K562 (cell line): ENCODE measurements at regions not wholly inside any gene's neighbourhood (a gene's known extent, or its start where the extent isn't known, plus 50 kb on each side); places are given as distances from the start of the nearest gene placed in this dataset.

Source experiments
- ATAC-seq: fragments of 200-7000 bp; cut with Tn5 transposase; 3 replicates; pipeline ENCODE4 v1.9.1; 2020; ENCODE audit warnings: moderate library complexity
- BruUV-seq: library from RNA; stranded (reverse); fragments of 400-500 nt; replicated peaks from 2 replicates; lab custom pipeline; 2021; lab: Mats Ljungman, UMichigan
- CTCF ChIA-PET: fragments of 300-600 bp; formaldehyde crosslinking; extraction: SDS; loops from one replicate; lab custom pipeline; 2021; ENCODE audit warnings: low intra/inter-chr PET ratio; lab: Yijun Ruan, JAX
- POLR2A ChIA-PET: fragments of 300-600, 350-650 bp; sonication (Branson Sonifier 250); formaldehyde crosslinking; extraction: SDS; loops from one replicate; lab custom pipeline; 2021; ENCODE audit warnings: antibody characterized with exemption, inconsistent platforms; lab: Yijun Ruan, JAX
- DNase-seq, 4 experiments: peaks; one replicate each; pipeline versions ENCODE4 v3.0.0 to v3.0.0-alpha.2; 2011 to 2018; ENCODE audit warnings: low spot score in 3 of 4, mixed read lengths in 3 of 4; ENCODE audit errors: extremely low read depth in 1 of 4
- FAIRE-seq: peaks from 2 replicates; lab custom pipeline; 2011; peaks lifted over from hg19 to GRCh38; lab: Jason Lieb, UNC
- H2AFZ ChIP-seq: 2 replicates; pipeline ENCODE4 v1.6.0; 2011; ENCODE audit warnings: low read depth, low read length, control low read depth, inconsistent platforms
- H3K27ac ChIP-seq: fragments of 200-600 bp; 3 replicates; pipeline ENCODE4 v1.8.0; 2011; ENCODE audit warnings: low read depth, mild to moderate bottlenecking, control low read depth, inconsistent platforms, low read length, moderate library complexity, mixed read lengths; ENCODE audit errors: extremely low read depth
- H3K27me3 ChIP-seq, 2 experiments: fragments of 300-600 bp in 1 of 2; 2 replicates in 1 of 2; 3 replicates in 1 of 2; pipeline versions ENCODE4 v1.6.0 to v1.8.0; 2011; ENCODE audit warnings: inconsistent platforms in 2 of 2, low read length in 2 of 2, mild to moderate bottlenecking in 1 of 2, mixed read lengths in 1 of 2, moderate library complexity in 1 of 2; ENCODE audit not compliant: control insufficient read depth in 2 of 2, insufficient read depth in 2 of 2
- H3K36me3 ChIP-seq: fragments of 300-600 bp; 3 replicates; pipeline ENCODE4 v1.8.0; 2011; ENCODE audit warnings: mild to moderate bottlenecking, low read length, inconsistent platforms; ENCODE audit not compliant: control insufficient read depth, insufficient read depth
- H3K4me1 ChIP-seq, 2 experiments: fragments of 200-600 bp in 1 of 2; replicated peaks in 1 of 2; 2 replicates in 1 of 2; 3 replicates in 1 of 2; pipeline versions ENCODE4 v1.5.1 to v1.8.0; 2011; ENCODE audit warnings: inconsistent platforms in 2 of 2, low read length in 2 of 2, mild to moderate bottlenecking in 1 of 2, mixed read lengths in 1 of 2, moderate library complexity in 1 of 2; ENCODE audit not compliant: control insufficient read depth in 2 of 2, insufficient read depth in 2 of 2
- H3K4me2 ChIP-seq: 2 replicates; pipeline ENCODE4 v1.6.1; 2011; ENCODE audit warnings: low read length, control low read depth, inconsistent platforms, mixed read lengths; ENCODE audit not compliant: insufficient read depth
- H3K4me3 ChIP-seq: fragments of 200-600 bp; sonication (generic), shearing (Covaris generic); 2 replicates; pipeline ENCODE4 v1.5.1; 2016; ENCODE audit warnings: control low read depth, inconsistent platforms
- H3K79me2 ChIP-seq: fragments of 200-600 bp; 3 replicates; pipeline ENCODE4 v1.8.0; 2011; ENCODE audit warnings: low read length, inconsistent platforms; ENCODE audit not compliant: control insufficient read depth, insufficient read depth
- H3K9ac ChIP-seq, 2 experiments: 2 replicates each; pipeline versions ENCODE4 v1.6.0 to v1.6.1; 2011; ENCODE audit warnings: low read depth in 2 of 2, low read length in 2 of 2, control low read depth in 1 of 2, inconsistent platforms in 1 of 2, mild to moderate bottlenecking in 1 of 2, mixed read lengths in 1 of 2; ENCODE audit not compliant: insufficient read depth in 1 of 2
- H3K9me1 ChIP-seq: one replicate; pipeline ENCODE4 v1.6.0; 2011; ENCODE audit warnings: inconsistent platforms, mild to moderate bottlenecking, low read length, moderate library complexity; ENCODE audit not compliant: control insufficient read depth, insufficient read depth
- H3K9me3 ChIP-seq: replicated peaks from 2 replicates; pipeline ENCODE4 v1.5.1; 2011; ENCODE audit warnings: low read depth, low read length, inconsistent platforms; ENCODE audit not compliant: control insufficient read depth, insufficient read depth
- H4K20me1 ChIP-seq: replicated peaks from 2 replicates; pipeline ENCODE4 v1.6.1; 2011; ENCODE audit warnings: low read length, inconsistent platforms, mixed read lengths; ENCODE audit not compliant: control insufficient read depth, insufficient read depth
- ASH1L ChIP-seq: fragments of 450-650 bp; IDR thresholded peaks from 2 replicates; pipeline ENCODE4 v1.6.1; 2018; ENCODE audit warnings: borderline replicate concordance, mild to moderate bottlenecking, low read depth; ENCODE audit not compliant: partially characterized antibody
- CC2D1A ChIP-seq: fragments of 450-650 bp; IDR thresholded peaks from 2 replicates; pipeline ENCODE4 v1.6.1; 2017; ENCODE audit warnings: mild to moderate bottlenecking
- CEBPB ChIP-seq: fragments of 450-650 bp; IDR thresholded peaks from 2 replicates; pipeline ENCODE4 v1.6.1; 2016; ENCODE audit warnings: missing genetic modification characterization, missing compliant biosample characterization
- EP300 ChIP-seq: IDR thresholded peaks from 2 replicates; pipeline ENCODE4 v1.6.1; 2012; ENCODE audit warnings: low read length, improper control_type of control experiment
- HIVEP1 ChIP-seq: fragments of 250-450 bp; sonication (Bioruptor Pico); IDR thresholded peaks from 2 replicates; pipeline ENCODE4 v1.4.0; 2020; ENCODE audit warnings: mild to moderate bottlenecking
- MAFK ChIP-seq: IDR thresholded peaks from 2 replicates; pipeline ENCODE4 v1.6.1; 2011; ENCODE audit warnings: low read length, improper control_type of control experiment
- NCOR1 ChIP-seq: fragments of 450-650 bp; IDR thresholded peaks from 2 replicates; pipeline ENCODE4 v1.6.1; 2016; ENCODE audit warnings: mild to moderate bottlenecking, moderate library complexity
- RAD21 ChIP-seq, 2 experiments: fragments of 250-450 bp in 1 of 2; fragments of 450-650 bp in 1 of 2; sonication (Bioruptor Pico) in 1 of 2; formaldehyde crosslinking in 1 of 2; IDR thresholded peaks in 1 of 2; conservative IDR thresholded peaks in 1 of 2; 2 replicates each; pipeline versions ENCODE4 v1.4.0 to v1.8.0; 2020 to 2022; ENCODE audit warnings: mild to moderate bottlenecking in 2 of 2, moderate library complexity in 1 of 2
- TEAD1 ChIP-seq, 2 experiments: fragments of 450-650 bp in 1 of 2; sonication (generic) in 1 of 2; formaldehyde crosslinking; IDR thresholded peaks; 2 replicates each; pipeline versions ENCODE4 v1.4.0 to v1.8.0; 2020 to 2022; ENCODE audit warnings: mild to moderate bottlenecking in 2 of 2, missing genetic modification reagents in 1 of 2
- TEAD4 ChIP-seq, 2 experiments: sonication (generic) in 1 of 2; formaldehyde crosslinking in 1 of 2; IDR thresholded peaks; 2 replicates each; pipeline versions ENCODE4 v1.6.1 to v1.8.0; 2012 to 2022; ENCODE audit warnings: borderline replicate concordance in 1 of 2, inconsistent platforms in 1 of 2, low read length in 1 of 2, mild to moderate bottlenecking in 1 of 2, missing genetic modification reagents in 1 of 2
- ZNF174 ChIP-seq: fragments of 250-450 bp; sonication (Bioruptor Pico); IDR thresholded peaks from 2 replicates; pipeline ENCODE4 v1.4.0; 2020; ENCODE audit warnings: mild to moderate bottlenecking
- ZNF263 ChIP-seq: sonication (generic); formaldehyde crosslinking; IDR thresholded peaks from 2 replicates; pipeline ENCODE4 v1.8.0; 2022; ENCODE audit warnings: mild to moderate bottlenecking, missing genetic modification reagents, borderline replicate concordance
- WGBS: fragments of 100-300 bp; shearing (Covaris generic); methylation state at CpG from one replicate; pipeline ENCODE4 v1.1.6; 2016; ENCODE audit warnings: low coverage, mixed read lengths; ENCODE audit not compliant: insufficient coverage; ENCODE audit errors: missing lambda C conversion rate; 5-methylcytosine and 5-hydroxymethylcytosine counted together
- in situ Hi-C: fragments of 300-500 bp; cut with MboI; formaldehyde crosslinking; loops from 4 replicates; pipeline ENCODE4 v1.15.0; 2018; ENCODE audit warnings: inconsistent platforms, mixed read lengths
- intact Hi-C: fragments of 100-400 bp; cut with micrococcal nuclease; formaldehyde crosslinking; loops from 2 replicates; pipeline ENCODE4 v1.14.2; 2022
- TF ChIP-seq, protein P1 (sequence below): IDR thresholded peaks from 2 replicates; pipeline ENCODE4 v1.6.1; 2012; ENCODE audit warnings: low read depth, low read length, improper control_type of control experiment, borderline replicate concordance
- TF ChIP-seq, protein P2 (sequence below): sonication (generic); formaldehyde crosslinking; IDR thresholded peaks from 2 replicates; pipeline ENCODE4 v1.8.0; 2022; ENCODE audit warnings: mild to moderate bottlenecking, missing genetic modification reagents

DNA sequence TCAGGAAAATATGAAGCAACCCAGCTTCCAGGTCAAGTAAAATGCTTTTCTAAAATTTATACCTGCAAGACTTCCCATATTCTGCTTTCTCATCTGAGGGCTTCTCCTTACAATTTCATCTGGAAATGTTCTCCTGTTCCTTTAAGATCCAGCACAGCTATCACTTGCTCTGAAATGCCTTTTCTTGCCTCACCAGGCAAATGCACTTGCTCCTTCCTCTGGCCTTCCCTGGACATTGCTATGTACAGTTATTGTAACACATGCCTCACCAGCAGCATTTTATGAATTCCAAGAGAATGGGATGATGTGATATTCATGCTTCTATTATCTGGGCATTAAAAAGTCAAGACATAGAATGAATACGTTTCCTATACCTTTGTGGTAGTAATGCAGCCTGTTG lies 842.1 kb upstream of the INTU start:
- Histone ChIP-seq H4K20me1 (no peaks in the 10 kb centered on the region), H3K79me2 (peaks cover 34% of the 10 kb centered on the region), H3K4me1 (peaks cover 0 to 9% of the 10 kb centered on the region in 2 experiments; a peak in 2 of 5 replicates), H3K9me1 (no peaks in the 10 kb centered on the region), H3K36me3 (peaks cover 5% of the 10 kb centered on the region), H3K4me3 (no peak overlapping the region), H3K9ac (peak overlapping the region in 1 of 2 experiments; percentile 0; a peak in 1 of 4 replicates), H2AFZ (peak overlapping the region; percentile 30; the same call in 1 of the 2 replicates), H3K27me3 (no peaks in the 10 kb centered on the region), H3K27ac (peak overlapping the region; percentile 9), H3K4me2 (no peak overlapping the region; the same call in 1 of the 2 replicates), H3K9me3 (no peaks in the 10 kb centered on the region)
- WGBS = 45% methylated on average over 1 of the region's 1 CpG
- ChIA-PET CTCF (no interaction called here), POLR2A (interaction anchor here (0.7 to 2.4 kb wide), 3 partner anchors 11 to 165 kb away, joined by 3 to 11 read pairs (median 6); no protein-coding TSS in a partner anchor)
- DNase-seq (peak in 1 of 4 experiments; percentile 66), ATAC-seq (peak; percentile 89), FAIRE-seq (peak; percentile 73)
- BruUV-seq = no TSS peak
- in situ Hi-C loops = no loop called here
- intact Hi-C loops = loop anchor here (5.0 kb wide), 3 partner anchors 62 to 167 kb away; no protein-coding TSS in a partner anchor
- TF ChIP-seq CEBPB (tag) (peak; percentile 69), ZNF174 (CRISPR knock-in tag) (no peak), HIVEP1 (CRISPR knock-in tag) (no peak), NCOR1 (peak; percentile 7; the same call in 1 of the 2 replicates), RAD21 (CRISPR knock-in tag; conservative IDR thresholded peaks at IDR 0.05 in 1 of 2, IDR thresholded peaks at IDR 0.05 in 1 of 2) (peak; percentile 26 to 62; a peak in 3 of 4 replicates), EP300 (0 out of 2 replicates have a peak, but pooled peaks have one; percentile 27), ZNF263 (CRISPR knock-in tag) (no peak), TEAD1 (CRISPR knock-in tag; IDR thresholded peaks at IDR 0.05) (no peak), MAFK (no peak), ASH1L (no peak), CC2D1A (peak; percentile 52; the same call in 1 of the 2 replicates), TEAD4 (IDR thresholded peaks at IDR 0.05; ENCODE audit: low read length) (peak; percentile 44), TEAD4 (CRISPR knock-in tag; IDR thresholded peaks at IDR 0.05; ENCODE audit: borderline replicate concordance) (no peak)
- TF ChIP-seq, protein P1, sequence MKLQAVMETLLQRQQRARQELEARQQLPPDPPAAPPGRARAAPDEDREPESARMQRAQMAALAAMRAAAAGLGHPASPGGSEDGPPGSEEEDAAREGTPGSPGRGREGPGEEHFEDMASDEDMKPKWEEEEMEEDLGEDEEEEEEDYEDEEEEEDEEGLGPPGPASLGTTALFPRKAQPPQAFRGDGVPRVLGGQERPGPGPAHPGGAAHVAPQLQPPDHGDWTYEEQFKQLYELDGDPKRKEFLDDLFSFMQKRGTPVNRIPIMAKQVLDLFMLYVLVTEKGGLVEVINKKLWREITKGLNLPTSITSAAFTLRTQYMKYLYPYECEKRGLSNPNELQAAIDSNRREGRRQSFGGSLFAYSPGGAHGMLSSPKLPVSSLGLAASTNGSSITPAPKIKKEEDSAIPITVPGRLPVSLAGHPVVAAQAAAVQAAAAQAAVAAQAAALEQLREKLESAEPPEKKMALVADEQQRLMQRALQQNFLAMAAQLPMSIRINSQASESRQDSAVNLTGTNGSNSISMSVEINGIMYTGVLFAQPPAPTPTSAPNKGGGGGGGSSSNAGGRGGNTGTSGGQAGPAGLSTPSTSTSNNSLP = 0 out of 2 replicates have a peak, but pooled peaks have one; percentile 20
- TF ChIP-seq, protein P2, sequence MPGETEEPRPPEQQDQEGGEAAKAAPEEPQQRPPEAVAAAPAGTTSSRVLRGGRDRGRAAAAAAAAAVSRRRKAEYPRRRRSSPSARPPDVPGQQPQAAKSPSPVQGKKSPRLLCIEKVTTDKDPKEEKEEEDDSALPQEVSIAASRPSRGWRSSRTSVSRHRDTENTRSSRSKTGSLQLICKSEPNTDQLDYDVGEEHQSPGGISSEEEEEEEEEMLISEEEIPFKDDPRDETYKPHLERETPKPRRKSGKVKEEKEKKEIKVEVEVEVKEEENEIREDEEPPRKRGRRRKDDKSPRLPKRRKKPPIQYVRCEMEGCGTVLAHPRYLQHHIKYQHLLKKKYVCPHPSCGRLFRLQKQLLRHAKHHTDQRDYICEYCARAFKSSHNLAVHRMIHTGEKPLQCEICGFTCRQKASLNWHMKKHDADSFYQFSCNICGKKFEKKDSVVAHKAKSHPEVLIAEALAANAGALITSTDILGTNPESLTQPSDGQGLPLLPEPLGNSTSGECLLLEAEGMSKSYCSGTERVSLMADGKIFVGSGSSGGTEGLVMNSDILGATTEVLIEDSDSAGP (CRISPR knock-in tag) = peak; percentile 76
